Ishikawa (cell line): ENCODE measurements at regions not wholly inside any gene's neighbourhood (a gene's known extent, or its start where the extent isn't known, plus 50 kb on each side); places are given as distances from the start of the nearest gene placed in this dataset.

Experiments used
- CEBPB ChIP-seq: IDR thresholded peaks from 2 replicates; pipeline ENCODE4 v1.6.1; 2012
- CREB1 ChIP-seq: IDR thresholded peaks from 2 replicates; pipeline ENCODE4 v1.6.1; 2012; ENCODE audit warnings: low read depth
- EGR1 ChIP-seq: IDR thresholded peaks from 2 replicates; pipeline ENCODE4 v1.6.1; 2012
- EP300 ChIP-seq: IDR thresholded peaks from 2 replicates; pipeline ENCODE4 v1.6.1; 2012; ENCODE audit warnings: borderline replicate concordance
- FOXM1 ChIP-seq: IDR thresholded peaks from 2 replicates; pipeline ENCODE4 v1.6.1; 2012; ENCODE audit warnings: low read depth, borderline replicate concordance
- MAX ChIP-seq: IDR thresholded peaks from 2 replicates; pipeline ENCODE4 v1.6.1; 2012
- NFIC ChIP-seq: IDR thresholded peaks from 2 replicates; pipeline ENCODE4 v1.6.1; 2012
- RAD21 ChIP-seq: IDR thresholded peaks from 2 replicates; pipeline ENCODE4 v1.6.1; 2012; ENCODE audit warnings: low read depth
- REST ChIP-seq: IDR thresholded peaks from 2 replicates; pipeline ENCODE4 v1.6.1; 2012; ENCODE audit warnings: low read depth, mild to moderate bottlenecking
- TAF1 ChIP-seq: IDR thresholded peaks from 2 replicates; pipeline ENCODE4 v1.6.1; 2012; ENCODE audit warnings: low read depth, mild to moderate bottlenecking
- TCF12 ChIP-seq: IDR thresholded peaks from 2 replicates; pipeline ENCODE4 v1.6.1; 2012; ENCODE audit warnings: low read depth
- TEAD4 ChIP-seq: IDR thresholded peaks from 2 replicates; pipeline ENCODE4 v1.6.1; 2012
- USF1 ChIP-seq: IDR thresholded peaks from 2 replicates; pipeline ENCODE4 v1.6.1; 2012
- YY1 ChIP-seq: IDR thresholded peaks from 2 replicates; pipeline ENCODE4 v1.6.1; 2012; ENCODE audit warnings: low read depth
- ZBTB7A ChIP-seq: IDR thresholded peaks from 2 replicates; pipeline ENCODE4 v1.6.1; 2012; ENCODE audit warnings: low read depth

DNA sequence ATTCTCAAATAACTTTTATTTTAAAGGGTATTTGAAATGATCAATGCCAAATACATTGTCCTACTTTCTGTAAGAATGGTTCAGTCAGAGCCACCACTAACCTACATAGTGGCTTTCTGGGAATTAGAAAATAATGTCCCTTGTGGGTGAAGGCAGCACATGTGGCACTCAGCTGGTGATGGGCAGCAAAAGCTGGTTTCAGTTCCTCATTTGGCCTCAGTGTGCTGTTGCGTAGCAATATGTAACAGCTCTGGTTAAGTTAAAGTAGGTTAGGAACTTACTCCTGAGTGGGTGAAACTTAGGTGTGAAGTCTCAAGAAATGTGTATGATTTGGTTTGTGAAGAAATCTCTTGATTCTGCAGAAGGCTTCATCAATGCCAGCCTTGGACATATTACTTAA is 99.6 kb upstream of the SPEF2 start:
- TF ChIP-seq ZBTB7A, result no peak
- no peak for TF ChIP-seq TCF12
- TF ChIP-seq CREB1, result no peak
- no peak for TF ChIP-seq EP300
- no peak for TF ChIP-seq CEBPB
- TF ChIP-seq YY1, result no peak
- no peak for TF ChIP-seq FOXM1

GRCh38 chr5:35516271-35516670 is 101.4 kb upstream of the SPEF2 start:
- TF ChIP-seq ZBTB7A (no peak), TCF12 (no peak), NFIC (no peak), CREB1 (no peak), TEAD4 (no peak), USF1 (no peak), REST (no peak), EP300 (no peak), CEBPB (no peak), MAX (no peak), YY1 (no peak), FOXM1 (no peak)

DNA sequence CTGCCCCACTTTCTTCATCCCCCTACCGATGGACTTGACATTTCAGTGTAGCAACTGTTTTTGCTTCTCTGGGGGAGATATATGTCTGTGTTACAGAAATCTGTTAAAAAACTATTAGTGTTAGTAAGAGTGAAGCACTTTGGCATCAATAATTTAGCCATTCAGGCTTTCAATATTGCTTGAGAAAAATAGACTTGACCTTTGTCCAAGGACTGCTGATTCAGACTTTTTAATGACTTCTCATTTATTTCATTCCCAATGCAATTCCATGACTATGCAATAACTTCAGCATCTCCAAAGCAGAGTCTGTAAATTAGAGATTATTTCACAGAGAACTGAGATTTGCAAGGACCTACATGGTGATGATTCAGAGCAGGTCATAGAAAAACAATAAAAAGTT is 104.1 kb upstream of the SPEF2 start:
- TF ChIP-seq NFIC, result no peak
- no peak for TF ChIP-seq CREB1
- no peak for TF ChIP-seq USF1
- TF ChIP-seq TAF1, result no peak
- TF ChIP-seq YY1, result no peak
- no peak for TF ChIP-seq ZBTB7A
- no peak for TF ChIP-seq TCF12
- TF ChIP-seq TEAD4, result no peak
- TF ChIP-seq CEBPB, result no peak
- TF ChIP-seq REST, result no peak
- TF ChIP-seq FOXM1, result no peak
- no peak for TF ChIP-seq MAX
- TF ChIP-seq RAD21, result no peak
- TF ChIP-seq EGR1, result no peak
- no peak for TF ChIP-seq EP300

GRCh38 chr5:35502206-35502605 is 115.5 kb upstream of the SPEF2 start:
- TF ChIP-seq NFIC (no peak), CREB1 (no peak), EGR1 (no peak), CEBPB (no peak), RAD21 (no peak), TCF12 (no peak), MAX (no peak), EP300 (no peak), YY1 (no peak), USF1 (no peak), TEAD4 (no peak), FOXM1 (no peak), TAF1 (no peak), ZBTB7A (no peak), REST (no peak)
